Stomach (tissue), 4 donors: ENCODE measurements at regions not wholly inside any gene's neighbourhood (a gene's known extent, or its start where the extent isn't known, plus 50 kb on each side); places are given as distances from the start of the nearest gene placed in this dataset.

ENCODE experiments used
- EP300 ChIP-seq: sonication (generic); formaldehyde crosslinking; IDR thresholded peaks from one replicate; pipeline ENCODE4 v1.6.1; 2017; ENCODE audit warnings: antibody characterized with exemption
- POLR2A ChIP-seq, 4 donors: fragments of 450-650 bp; IDR thresholded peaks; one replicate each; pipeline ENCODE4 v1.6.1; 2016; ENCODE audit warnings: antibody characterized with exemption in 4 of 4, control low read depth in 2 of 4, mild to moderate bottlenecking in 1 of 4, moderate library complexity in 1 of 4
- POLR2AphosphoS5 ChIP-seq, 3 donors: sonication (generic); formaldehyde crosslinking; IDR thresholded peaks; one replicate each; pipeline ENCODE4 v1.6.1; 2016; ENCODE audit warnings: antibody characterized with exemption in 3 of 3
- TF ChIP-seq, protein P1 (sequence below), 7 experiments: fragments of 450-650 bp in 4 of 7; fragments of 200-600 bp in 3 of 7; sonication (generic) in 3 of 7; IDR thresholded peaks; one replicate each; pipeline ENCODE4 v1.5.1; 2016 to 2019; ENCODE audit warnings: antibody characterized with exemption in 7 of 7, control low read depth in 2 of 7, mild to moderate bottlenecking in 1 of 7

DNA sequence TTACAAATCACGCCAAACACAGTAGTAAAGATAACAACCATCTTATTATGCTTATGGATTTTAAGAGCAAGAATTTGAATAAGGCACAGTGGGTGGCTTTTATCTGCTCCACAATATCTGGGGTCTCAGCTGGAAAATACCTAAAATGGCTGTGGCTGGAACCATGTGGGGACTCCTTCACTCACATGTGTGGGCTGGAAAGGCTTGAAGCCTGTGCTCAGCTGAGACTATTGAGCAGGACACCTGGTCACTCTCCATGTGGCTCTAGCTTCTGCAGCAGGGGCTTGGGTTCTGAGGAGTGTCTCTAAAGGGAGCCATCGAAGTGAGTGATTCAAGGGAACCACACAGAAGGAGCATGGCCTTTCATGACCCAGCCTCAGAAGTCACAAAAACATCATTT is 239.6 kb upstream of the B3GALT2 start:
- TF ChIP-seq, protein P1, sequence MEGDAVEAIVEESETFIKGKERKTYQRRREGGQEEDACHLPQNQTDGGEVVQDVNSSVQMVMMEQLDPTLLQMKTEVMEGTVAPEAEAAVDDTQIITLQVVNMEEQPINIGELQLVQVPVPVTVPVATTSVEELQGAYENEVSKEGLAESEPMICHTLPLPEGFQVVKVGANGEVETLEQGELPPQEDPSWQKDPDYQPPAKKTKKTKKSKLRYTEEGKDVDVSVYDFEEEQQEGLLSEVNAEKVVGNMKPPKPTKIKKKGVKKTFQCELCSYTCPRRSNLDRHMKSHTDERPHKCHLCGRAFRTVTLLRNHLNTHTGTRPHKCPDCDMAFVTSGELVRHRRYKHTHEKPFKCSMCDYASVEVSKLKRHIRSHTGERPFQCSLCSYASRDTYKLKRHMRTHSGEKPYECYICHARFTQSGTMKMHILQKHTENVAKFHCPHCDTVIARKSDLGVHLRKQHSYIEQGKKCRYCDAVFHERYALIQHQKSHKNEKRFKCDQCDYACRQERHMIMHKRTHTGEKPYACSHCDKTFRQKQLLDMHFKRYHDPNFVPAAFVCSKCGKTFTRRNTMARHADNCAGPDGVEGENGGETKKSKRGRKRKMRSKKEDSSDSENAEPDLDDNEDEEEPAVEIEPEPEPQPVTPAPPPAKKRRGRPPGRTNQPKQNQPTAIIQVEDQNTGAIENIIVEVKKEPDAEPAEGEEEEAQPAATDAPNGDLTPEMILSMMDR (IDR thresholded peaks at IDR 0.05): no peak
- no peak for TF ChIP-seq EP300
- no peak for TF ChIP-seq POLR2A (IDR thresholded peaks at IDR 0.05)
- no peak for TF ChIP-seq POLR2AphosphoS5 (IDR thresholded peaks at IDR 0.05)
